GM19397 (cell line): ENCODE measurements at regions not wholly inside any gene's neighbourhood (a gene's known extent, or its start where the extent isn't known, plus 50 kb on each side); places are given as distances from the start of the nearest gene placed in this dataset.
"Not testable (repeated sequence)": the region's sequence is repeated elsewhere in the genome, so short reads cannot be mapped to it uniquely, and the experiment has no call there.

Source experiments
- ATAC-seq: cut with Tn5 transposase; IDR thresholded peaks from one replicate; pipeline ENCODE4 v1.9.1; 2021; ENCODE audit warnings: mild to moderate bottlenecking, moderate library complexity; ENCODE audit not compliant: unreplicated experiment

DNA sequence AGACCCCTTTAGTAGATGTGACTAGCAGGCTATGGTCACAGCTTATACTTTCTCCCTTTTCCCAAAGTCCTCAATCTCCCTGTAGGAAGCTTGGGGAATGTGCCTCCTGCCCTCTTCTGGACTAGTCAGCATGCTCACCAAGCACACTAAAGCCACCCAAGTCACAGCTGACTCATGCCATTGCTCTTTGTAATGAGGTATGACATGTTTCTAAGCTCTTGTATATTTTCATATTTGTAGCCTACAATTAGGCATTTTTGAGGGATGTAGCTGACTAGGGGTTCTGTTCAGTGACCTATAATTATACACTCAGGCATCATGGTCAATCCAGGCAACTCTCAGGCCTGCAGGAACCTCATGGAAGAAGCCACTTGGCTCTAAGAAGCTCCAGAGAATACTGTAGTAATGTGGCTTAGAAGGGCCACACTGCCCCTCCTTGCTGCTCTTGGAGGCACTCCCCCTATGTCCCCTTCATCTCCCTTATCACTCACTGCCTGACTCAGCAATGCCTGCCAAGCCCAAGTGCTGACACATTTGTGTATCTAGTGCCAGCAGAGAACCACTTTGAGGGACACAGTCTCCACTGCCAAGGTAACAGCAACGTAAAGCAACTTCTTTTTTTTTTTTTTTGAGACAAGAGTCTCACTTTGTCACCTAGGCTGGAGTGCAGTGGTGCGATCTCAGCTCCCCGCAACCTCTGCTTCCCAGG, 86.2 kb downstream of the RPL27A start:
- ATAC-seq: no peak

DNA sequence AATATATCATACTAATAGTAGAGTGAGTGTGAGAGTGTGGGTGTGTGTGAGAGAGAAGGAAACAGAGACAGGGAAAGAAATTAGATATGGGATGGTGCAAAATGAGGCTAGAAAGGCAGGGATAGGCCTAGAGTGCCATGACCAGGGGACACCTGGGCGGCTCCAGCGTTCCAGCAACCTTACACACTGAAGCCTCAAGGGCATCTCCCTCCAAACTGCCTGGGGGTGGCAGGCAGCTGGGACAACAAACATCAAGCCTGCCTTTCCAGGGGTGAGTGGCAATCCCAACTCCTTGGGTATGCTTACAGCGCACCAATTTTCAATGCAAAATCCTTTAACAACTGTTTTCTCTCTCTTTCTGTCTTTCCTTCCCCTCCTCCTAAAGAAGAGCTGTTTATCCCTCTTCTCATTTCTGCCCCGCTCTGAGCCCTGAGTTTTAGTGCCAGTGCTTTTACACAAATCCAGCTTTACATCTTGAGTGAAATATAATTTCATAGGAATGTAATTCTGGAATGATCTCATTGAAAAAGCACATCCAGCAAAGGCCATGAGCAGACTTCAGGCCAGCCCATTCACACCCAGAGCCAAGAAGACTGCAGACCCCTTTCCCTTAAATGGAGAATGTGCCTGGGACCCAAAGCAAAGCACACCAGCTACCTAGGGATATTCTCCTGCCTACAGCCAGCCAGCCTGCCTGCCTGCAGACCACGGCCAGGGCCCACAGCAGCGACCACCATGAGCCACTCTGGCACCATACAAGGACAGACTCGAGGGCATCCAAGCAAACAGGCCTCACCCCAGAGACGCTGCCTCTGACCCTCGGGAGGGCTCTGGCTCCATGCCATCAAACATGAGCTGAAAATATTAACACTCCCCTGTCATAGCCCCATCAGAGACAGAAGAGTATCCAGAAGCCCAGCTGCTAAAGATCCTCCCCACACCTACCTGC, 90.3 kb downstream of the RPL27A start:
- ATAC-seq: no peak

DNA sequence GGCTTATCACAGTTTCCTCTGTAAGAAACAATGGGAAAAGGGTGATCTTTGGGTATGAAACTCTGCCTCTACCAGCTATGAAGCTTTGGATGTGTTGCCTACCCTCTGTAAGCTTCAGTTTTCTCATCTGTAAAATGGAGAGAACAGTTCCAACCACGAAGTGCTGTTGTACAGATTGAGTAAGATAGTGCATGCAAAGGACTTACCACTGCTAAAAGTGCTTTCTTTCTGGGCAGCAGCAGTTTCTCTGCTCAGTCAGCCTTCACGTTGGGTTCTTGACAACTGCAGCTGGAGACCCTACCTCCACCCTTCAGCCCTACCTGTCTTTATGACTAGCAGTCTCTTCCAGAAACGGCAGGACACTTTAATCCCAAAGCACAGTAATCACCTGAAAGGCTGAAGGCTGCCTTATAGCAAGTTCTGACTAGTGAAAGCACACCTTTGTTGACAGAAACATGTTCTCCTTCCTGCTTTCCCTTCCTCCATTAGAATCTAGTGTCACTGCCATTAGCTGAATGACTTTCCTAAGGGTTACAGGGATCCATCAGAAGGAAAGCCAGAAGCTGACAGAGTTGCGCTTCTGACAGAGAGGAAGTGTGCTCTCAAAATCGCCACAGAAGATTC, 91.4 kb downstream of the RPL27A start:
- no peak for ATAC-seq

DNA sequence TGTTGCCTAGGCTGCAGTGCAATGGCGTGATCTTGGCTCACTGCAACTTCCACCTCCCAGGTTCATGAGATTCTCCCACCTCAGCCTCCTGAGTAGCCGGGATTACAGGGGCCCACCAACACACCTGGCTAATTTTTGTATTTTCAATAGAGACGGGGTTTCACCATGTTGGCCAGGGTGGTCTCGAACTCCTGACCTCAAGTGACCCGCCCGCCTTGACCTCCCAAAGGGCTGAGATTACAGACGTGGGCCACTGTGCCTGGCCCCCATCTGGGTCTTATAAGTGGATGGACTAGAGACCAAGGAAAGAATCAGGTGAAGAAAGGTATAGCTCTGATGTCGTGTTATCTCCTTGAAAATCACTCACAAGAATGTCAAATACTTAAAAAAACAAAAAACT, 92.3 kb downstream of the RPL27A start:
- ATAC-seq: not testable (repeated sequence)

DNA sequence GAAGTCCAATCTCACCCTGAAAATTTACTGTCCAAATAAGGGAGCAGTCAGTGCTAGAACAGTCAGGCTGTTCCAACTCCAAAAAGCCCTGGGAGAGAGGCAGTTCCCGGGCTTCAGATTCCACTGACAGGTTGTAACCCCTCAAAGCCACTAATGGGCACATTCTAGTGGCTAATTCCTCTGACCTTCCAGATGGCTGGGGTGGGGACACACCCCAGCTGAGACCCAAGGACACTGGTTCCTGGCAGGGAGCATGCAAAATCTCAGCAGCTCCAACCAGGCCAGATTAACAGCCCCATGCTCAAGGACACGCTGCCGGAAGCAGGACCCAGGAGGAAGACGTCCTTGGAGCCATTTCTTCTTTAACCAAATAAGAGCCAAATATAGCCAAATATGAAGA, 92.7 kb downstream of the RPL27A start:
- ATAC-seq: no peak

DNA sequence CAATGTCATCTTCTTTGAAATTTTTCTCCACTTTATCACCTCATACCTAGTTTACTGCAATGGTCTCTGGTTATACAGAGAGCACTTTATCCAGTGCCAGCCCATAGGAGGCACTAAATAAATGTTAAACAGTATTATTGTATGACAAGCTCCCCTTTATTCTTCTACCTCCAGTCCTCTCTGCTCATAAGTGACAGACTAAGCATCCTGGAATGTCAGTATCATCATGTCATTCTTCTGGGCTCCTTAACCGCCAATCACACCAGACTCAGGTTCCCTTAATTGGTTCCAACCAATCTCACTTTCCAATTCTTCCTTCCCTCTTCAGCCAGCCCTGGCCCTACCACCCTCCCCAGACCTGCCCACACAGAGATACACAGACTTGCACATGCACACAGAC, 93.1 kb downstream of the RPL27A start:
- no peak for ATAC-seq

DNA sequence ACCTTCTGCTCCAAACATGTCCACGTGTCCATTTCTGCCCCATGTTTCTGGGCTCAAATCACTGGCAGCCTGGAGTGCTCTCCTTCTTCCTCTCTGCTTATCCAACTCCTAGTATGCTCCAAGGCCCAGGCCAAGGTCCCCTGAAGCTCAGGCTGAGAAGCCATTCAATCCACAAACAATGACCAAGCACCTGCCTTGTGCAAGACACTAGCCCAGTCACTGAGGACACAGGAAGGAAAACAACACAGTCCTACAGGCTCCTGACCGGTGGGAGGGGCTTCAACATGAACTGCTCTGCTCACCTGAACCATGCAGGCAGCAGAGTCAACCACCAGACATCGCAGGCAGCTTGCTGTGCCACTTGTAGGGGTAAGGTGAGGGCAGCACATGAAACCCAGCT, 93.6 kb downstream of the RPL27A start:
- no peak for ATAC-seq

DNA sequence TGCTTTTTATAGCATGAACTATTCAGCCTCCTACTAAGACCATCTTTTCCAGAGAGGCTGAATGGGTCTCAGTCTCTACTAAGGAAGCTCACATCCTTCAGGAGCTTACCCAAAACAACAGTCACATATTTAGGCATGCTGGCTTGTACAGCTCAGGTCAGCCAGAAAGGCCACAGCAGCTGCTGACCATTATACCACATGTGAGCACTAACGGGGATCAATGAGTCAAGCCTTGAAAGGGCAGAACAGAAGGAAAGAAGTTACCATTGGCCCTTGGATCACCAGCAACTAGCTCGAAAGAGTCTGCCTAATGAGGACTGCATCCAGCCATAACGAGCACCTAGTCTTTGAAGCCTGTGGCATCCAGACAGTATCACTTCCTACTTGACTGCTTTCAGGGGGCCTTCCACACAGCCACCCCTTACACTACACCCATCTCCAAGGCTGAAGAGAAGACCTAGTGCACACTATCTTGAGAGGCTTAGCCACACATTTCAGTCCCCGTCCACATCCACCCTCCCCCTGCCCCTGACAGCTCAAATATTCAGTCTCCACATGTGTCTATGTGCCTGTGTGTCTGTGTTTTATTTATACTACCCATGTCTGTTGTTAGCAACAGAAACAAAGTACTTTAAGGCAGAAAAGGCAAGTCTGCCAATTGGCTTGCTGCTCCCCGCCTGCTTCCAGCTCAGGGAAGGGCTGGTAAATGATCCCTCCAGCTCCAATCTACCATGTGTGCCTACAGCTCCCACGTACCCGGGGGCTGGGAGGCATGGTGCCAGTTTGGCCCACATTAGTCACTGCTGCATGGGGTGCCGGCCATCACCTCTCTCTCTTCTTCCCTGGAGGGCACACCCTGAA, 95.5 kb downstream of the RPL27A start:
- no peak for ATAC-seq

DNA sequence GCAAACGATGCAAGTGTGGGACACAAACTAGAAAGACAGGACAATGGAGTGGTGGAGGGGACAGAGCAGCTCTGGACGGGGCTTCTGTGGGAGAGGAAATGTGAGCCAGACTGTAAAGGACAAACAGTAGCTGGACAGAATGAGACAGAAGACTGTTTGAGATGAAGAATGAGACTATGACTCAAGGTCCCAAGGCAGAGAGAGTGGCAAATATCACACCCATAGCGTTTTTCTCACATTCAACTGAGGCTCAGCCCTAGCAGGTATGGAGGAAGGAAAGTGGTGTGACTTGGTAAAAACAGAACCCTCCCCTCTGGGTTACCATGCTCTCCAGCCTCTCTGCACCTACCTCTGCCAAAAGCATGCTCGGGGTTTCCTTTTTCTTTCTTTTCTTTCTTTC, 96.5 kb downstream of the RPL27A start:
- ATAC-seq: no peak

DNA sequence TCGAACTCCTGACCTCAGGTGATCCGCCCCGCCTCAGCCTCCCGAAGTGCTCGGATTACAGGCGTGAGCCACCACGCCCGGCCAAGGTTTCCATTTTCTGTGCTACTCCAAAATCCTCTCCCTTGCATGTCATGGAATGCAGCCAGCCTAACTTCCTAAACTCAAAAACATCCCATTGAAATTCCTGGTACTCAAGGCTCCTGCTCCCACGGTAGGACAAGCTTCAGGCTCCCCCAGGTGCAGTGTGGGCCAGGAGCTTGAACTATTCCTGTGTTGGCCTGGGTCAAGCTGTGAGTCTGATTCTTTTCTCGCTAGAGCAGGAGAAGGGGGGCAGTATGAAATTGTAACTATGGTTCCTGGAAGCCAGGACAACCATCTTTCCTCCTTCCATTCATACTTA, 97.1 kb downstream of the RPL27A start:
- ATAC-seq: no peak

DNA sequence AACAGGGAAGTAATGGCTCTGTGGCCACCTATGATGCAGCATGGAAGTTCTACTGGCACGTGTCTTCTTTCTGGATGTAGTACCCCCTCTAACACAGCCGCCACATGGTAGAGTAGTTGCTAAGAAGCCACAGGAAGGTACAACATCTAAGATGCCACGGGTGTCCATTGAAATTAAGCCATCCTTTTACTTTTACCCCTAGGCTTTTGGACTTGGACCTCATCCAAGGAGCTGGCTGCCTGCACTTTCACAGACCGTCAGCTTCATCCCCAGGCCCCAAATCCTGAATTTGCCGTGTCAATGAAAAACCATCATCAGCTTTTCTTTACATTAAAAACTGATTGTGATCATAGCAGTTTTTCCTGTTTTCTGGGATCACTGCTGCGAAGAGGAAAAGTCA, 102.4 kb downstream of the RPL27A start:
- ATAC-seq: no peak

DNA sequence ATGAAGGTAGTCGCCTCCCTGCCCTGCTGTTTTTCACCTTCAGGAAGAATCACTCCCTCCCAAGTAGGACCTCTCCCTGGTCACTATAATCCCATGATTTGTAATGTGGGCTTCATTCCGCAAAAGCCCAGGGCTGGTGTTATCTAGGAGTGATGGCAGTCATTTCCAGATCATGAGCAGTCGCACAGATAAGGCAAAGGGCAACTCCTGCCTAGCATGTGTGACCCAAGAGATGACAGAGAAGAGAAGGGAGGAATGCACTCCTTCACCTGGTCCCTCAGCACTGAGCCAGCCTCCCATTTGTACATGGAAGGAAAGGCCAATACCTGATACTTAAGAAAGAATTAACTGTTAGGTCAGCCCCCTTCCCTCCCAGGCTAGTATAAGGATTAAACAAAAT, 102.9 kb downstream of the RPL27A start:
- no peak for ATAC-seq

DNA sequence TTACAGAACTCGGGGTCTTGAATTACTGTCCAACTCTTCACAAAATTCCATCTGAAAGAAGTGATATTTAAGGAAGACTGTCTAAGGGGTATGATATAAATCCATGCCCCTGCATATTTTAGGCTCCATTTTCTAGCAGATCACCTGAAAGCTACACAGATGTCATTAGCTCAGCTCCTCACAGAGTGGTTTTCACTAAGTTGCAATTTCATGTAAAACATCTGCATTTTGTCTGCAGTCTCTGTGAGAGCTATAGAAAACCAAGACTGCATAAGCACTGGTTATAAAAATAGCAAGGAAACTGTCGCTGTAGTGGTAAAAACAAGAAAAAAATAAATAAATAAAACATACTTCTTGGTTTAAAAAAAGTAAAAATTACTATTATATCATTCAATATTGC, 103.4 kb downstream of the RPL27A start:
- no peak for ATAC-seq

DNA sequence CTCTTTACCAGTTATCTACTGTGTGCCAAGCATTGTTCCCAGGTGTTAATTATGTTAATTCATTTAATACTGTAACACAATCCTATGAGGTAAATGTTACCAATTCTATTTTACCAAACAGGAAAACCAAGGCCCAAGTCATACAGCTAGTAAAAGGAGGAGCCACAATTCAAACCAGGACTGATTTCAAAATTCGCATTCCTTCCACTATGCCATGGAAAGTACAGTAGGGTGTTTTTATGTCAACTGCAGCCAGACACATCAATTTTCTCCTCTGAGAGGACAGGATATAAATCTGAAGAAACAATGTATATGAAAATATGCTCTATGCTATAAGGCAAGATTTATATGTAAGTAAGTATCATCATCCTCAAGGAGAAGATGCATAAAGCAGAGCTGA, 104.3 kb downstream of the RPL27A start:
- ATAC-seq: no peak

DNA sequence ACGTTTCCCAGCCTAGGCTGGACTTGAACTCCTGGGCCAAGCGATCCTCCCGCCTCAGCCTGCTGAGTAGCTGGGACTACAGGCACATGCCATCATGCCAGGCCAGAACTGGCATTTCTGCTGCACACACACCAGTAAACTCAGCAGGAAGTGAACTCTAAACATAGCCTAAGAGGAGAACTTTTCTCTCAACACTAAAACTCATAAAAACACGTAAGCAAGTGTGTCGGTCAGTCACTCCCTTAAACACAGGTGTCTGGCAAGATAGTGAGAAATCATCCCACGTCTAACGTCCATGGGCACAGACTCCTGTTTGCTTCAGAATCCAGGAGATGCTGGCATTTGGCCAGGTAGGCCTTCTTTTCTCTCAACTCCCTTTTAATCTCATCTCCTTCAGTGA, 104.8 kb downstream of the RPL27A start:
- no peak for ATAC-seq

DNA sequence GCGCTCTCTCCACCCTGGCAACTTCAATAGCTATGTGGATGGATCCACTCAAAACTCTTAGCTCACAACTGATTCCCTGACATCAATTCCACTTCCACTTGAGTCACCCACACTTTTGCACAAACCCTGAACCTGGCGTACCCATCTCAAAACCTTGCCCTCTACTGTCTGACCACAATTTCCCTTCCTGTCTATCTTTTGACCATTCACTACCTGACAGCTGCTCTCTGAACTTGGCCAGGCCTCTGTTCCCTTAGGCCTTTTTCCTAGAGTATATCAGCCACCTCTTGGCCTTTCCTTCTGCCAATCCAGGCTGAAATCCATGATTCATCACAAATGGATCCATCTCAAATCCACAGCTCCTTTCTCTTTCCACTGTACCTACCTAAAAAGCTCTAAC, 106.0 kb downstream of the RPL27A start:
- ATAC-seq: no peak

DNA sequence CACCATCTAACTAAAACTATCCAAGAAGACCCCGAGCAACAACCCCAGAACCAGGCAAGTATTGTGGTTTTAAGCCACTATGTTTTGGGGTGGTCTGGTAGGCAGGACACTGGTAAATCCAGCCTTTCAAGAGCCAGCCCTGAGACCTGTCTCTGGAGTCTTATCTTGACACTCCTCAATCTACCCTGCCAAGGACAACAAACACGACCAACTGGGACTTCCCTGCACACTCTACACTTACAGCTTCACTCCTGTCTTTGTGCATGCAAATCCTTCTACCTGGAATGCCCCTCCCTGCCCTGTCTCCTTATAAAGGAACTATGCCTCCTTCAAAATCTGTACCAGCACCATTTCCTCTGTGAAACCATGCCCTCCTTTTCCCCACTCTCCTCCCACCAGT, 107.3 kb downstream of the RPL27A start:
- no peak for ATAC-seq

DNA sequence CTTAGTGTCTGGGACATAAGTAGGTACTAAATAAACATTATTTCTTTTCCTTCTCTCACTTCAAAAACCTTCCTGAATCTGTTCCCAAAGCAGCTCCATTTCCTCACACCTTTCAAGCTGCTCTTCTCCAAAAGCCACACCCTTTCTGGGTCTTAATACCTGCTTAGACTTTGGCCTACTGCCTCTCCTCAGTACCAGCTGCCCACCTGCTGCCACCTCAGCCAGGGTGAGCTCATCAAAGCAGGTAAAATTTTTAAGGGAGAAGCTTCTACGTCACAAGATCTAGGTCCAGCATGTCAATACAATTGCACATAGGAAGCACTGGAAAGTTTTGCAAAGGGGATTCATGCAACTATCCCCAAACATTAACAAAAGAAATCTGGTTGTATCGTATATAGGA, 108.4 kb downstream of the RPL27A start:
- ATAC-seq: no peak

DNA sequence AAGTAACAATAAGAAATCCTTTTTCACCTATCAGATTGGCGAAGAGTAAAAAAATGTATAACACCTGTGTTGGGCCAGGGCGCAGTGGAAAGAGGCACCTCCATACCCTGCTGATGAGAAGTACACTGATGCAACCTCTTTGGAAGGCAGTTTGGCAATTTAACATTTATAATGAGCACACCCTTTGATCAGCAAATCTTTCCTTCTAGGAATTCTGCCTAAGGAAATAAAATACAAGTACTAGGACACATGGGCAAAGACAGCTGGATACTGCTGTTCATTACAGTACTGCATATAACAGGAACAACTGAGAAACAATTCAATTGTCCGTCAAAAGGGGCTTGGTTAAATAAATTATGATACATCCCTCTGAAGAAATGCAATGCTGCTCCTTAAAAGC, 110.1 kb downstream of the RPL27A start:
- ATAC-seq: no peak

DNA sequence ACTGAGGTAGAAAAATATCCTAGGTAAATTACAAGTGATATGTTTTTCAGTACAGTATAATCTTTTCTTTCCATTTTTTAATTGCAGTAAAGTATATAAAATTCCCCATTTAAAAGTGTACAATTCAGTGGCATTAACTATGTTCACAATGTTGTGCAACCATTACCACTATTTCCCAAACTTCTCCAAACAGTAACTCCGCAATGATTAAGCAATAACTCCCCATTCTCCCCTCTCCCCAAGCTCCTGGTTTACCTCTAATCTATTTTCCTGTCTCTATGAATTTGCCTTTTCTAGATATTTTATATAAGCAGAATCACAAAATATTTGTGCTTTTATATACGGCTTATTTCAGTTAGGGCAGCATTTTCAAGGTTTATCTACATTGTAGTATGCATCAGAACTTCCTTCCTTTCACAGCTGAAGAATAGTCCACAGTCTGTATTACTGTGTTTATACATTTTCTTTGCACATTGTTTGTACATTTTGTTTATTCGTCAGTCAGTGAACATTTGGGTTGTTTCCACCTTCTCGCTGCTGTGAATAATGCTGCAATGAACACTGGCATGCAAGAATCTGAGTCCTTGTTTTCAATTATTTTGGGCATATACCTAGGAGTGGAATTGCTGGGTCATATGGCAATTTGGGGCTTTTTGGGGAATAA, 110.7 kb downstream of the RPL27A start:
- ATAC-seq: no peak
